Tibial nerve (tissue), 3 donors: ENCODE measurements at regions not wholly inside any gene's neighbourhood (a gene's known extent, or its start where the extent isn't known, plus 50 kb on each side); places are given as distances from the start of the nearest gene placed in this dataset.

Source experiments
- POLR2A ChIP-seq, 2 donors: fragments of 450-650 bp; IDR thresholded peaks; one replicate each; pipeline ENCODE4 v1.6.1; 2017; ENCODE audit warnings: antibody characterized with exemption in 2 of 2, mild to moderate bottlenecking in 2 of 2, moderate library complexity in 2 of 2
- TF ChIP-seq, protein P1 (sequence below), 5 experiments: fragments of 200-600 bp in 3 of 5; fragments of 450-650 bp in 2 of 5; sonication (generic) in 3 of 5; IDR thresholded peaks; one replicate each; pipeline ENCODE4 v1.5.1; 2016 to 2019; ENCODE audit warnings: antibody characterized with exemption in 5 of 5, mild to moderate bottlenecking in 3 of 5, moderate library complexity in 2 of 5

DNA sequence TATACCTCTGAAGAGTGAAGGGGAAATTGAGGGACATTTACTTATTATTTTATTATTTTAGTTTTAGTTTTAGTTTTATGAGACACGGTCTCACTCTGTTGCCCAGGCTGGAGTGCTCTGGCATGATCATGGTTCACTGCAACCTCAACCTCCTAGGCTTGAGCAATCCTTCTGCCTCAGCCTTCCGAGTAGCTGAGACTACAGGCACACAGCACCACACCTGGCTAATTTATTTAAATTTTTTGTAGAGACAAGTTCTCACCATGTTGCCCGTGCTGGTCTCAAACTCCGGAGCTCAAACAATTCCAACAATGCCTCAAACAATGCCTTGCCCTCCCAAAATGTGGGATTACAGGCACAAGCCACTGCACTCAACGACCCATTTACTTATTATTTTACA, 68.4 kb upstream of the BMP2K start:
- TF ChIP-seq, protein P1, sequence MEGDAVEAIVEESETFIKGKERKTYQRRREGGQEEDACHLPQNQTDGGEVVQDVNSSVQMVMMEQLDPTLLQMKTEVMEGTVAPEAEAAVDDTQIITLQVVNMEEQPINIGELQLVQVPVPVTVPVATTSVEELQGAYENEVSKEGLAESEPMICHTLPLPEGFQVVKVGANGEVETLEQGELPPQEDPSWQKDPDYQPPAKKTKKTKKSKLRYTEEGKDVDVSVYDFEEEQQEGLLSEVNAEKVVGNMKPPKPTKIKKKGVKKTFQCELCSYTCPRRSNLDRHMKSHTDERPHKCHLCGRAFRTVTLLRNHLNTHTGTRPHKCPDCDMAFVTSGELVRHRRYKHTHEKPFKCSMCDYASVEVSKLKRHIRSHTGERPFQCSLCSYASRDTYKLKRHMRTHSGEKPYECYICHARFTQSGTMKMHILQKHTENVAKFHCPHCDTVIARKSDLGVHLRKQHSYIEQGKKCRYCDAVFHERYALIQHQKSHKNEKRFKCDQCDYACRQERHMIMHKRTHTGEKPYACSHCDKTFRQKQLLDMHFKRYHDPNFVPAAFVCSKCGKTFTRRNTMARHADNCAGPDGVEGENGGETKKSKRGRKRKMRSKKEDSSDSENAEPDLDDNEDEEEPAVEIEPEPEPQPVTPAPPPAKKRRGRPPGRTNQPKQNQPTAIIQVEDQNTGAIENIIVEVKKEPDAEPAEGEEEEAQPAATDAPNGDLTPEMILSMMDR (IDR thresholded peaks at IDR 0.05): no peak
- no peak for TF ChIP-seq POLR2A (IDR thresholded peaks at IDR 0.05)
